Loucy (cell line): ENCODE measurements at regions not wholly inside any gene's neighbourhood (a gene's known extent, or its start where the extent isn't known, plus 50 kb on each side); places are given as distances from the start of the nearest gene placed in this dataset.

ENCODE experiments used
- EZH2phosphoT487 ChIP-seq: fragments of 200-600 bp; IDR thresholded peaks from 2 replicates; pipeline ENCODE4 v1.6.1; 2018; ENCODE audit warnings: antibody characterized with exemption, mild to moderate bottlenecking, moderate library complexity, borderline replicate concordance
- TF ChIP-seq, protein P1 (sequence below): fragments of 200-600 bp; sonication (generic); conservative IDR thresholded peaks from 2 replicates; pipeline ENCODE4 v1.5.1; 2014; ENCODE audit warnings: mild to moderate bottlenecking, antibody characterized with exemption, low read length

DNA sequence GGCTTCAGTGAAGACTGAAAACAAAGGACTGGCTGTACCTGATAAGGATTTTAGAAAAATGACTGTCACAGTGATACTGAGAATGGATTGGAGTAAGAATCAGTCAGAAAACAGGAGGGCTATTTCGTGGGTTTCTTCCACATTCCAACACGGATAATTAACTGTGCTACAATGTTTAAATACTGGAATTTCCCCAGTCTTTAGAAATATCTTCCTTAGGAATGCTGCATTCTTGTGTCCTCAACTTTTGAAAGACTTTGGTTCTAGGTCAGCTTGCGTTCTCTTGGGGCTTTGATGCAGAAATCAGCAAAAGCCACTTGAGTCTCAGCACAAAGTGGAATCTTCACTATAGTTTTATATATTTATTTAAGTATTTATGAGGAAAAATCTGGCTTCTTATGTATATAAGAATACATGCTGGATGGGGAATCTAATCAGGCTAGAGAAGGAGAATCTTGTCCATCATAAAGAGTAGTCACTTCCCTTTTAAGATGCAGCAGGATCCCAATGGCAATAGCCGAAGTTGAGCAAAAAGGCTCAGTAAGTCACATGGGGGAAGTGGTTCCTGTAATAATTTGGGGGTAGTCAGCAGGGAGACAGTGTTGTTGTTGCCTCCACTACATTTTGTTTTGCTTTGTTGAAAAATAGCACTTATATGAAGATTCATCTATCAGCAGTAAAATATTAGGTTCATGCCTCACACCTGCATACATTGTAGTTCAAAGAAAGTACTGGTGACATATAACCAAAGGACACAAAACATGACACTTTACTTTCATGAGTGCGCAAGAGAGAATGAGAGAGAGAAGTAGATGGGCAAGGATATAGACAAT, 86.0 kb downstream of the CH25H start:
- TF ChIP-seq, protein P1, sequence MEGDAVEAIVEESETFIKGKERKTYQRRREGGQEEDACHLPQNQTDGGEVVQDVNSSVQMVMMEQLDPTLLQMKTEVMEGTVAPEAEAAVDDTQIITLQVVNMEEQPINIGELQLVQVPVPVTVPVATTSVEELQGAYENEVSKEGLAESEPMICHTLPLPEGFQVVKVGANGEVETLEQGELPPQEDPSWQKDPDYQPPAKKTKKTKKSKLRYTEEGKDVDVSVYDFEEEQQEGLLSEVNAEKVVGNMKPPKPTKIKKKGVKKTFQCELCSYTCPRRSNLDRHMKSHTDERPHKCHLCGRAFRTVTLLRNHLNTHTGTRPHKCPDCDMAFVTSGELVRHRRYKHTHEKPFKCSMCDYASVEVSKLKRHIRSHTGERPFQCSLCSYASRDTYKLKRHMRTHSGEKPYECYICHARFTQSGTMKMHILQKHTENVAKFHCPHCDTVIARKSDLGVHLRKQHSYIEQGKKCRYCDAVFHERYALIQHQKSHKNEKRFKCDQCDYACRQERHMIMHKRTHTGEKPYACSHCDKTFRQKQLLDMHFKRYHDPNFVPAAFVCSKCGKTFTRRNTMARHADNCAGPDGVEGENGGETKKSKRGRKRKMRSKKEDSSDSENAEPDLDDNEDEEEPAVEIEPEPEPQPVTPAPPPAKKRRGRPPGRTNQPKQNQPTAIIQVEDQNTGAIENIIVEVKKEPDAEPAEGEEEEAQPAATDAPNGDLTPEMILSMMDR, result no peak
- no peak for TF ChIP-seq EZH2phosphoT487
